DMS114 treated with DMSO at 0.1 percent for 48 hours (cell line): ENCODE measurements at regions not wholly inside any gene's neighbourhood (a gene's known extent, or its start where the extent isn't known, plus 50 kb on each side); places are given as distances from the start of the nearest gene placed in this dataset.

Experiments used
- DNase-seq: peaks from one replicate; lab custom pipeline; 2025; ENCODE audit not compliant: unreplicated experiment; lab: John Stamatoyannopoulos, UW

DNA sequence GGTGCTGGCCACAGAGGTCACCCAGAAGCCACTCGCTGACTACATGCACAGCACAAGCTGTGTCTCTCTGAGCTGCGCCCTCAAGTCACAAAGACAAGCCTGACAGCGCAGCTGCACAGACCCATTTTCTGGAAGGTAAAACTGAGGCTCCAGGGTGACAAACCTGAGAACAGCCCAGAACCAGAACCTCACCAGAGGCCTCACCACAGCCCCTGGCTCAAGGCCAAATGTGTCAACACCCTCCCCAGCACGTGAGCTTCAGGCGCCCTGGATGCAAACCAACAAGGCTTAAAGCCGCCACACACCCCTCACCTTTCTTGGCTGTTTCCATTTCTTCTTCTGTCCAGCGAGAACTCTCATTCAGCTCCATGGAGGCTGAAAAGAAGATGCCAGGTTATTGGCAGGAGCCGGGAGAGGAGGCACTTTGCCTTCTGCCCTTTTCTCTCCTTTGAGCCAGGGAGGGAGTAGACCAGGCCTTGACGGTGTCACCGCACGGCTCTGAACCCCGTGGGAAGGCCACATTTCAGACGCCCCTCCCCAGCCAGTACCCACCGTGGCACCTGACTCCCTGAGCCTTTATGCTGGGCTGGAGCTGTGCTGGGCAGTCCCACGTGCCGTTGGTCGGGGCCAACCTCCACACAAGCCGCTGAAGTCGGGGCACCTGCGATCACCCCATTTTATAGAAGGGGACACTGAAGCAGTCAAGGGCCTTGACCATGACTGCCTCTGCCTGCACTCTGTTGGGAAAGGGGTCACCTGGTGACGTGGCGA lies 103.1 kb downstream of the RFLNA start:
- DNase-seq: no peak

DNA sequence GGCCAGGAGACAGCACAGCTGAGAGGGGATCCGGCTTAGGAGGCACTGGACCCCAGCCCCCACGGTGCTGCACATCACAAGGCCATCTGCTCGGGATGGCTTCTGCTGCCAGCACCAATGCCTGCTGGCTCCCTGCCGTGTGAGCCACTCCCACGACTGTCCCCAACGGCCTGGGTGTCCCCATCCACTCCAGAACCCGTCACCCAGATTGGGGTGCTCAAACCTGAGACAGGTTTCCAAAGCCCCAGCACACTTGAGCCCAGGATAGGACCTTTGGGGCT lies 102.4 kb downstream of the RFLNA start:
- DNase-seq: no peak

DNA sequence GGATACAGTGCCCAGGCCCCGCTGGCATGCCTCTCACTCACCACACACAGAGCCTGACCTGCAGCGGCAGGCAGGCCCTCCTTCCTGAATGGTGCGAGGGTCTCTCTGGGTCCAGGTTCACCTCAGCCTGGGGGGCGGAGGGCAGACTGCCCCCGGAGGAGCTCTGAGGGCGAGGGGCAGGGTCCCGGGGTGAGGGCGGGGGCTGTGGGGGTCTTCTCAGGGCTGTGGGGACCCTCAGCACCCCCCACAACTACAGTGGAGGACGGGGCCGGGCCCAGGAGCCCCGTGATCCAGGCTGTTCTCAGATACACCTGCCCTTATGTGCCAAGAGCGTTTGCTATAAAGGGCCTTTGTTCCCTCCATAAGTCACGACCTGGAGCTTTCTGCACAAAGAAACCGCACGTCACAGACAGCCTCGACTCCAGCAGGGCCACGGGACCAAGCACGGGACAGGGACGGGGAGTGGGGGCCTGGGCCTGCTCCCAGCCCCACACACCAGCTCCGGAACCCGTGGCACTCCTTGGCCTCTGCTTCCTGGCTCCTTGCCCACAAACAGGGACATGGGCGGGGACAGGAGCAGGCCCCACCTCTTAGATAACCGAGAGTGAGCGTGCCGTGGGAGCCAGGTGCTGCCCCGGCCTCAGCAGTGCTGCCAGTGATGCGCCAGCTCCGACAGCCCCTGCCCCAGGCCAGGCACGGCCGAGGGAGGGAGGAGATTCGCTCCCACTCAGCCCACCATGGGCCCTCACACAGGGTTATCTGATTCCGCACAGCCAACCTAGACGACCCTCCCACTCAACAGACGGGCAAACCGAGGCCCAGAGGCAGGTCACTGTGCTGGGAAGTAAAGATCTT lies 101.9 kb downstream of the RFLNA start:
- no peak for DNase-seq

GRCh38 chr12:124395986-124396385 lies 101.1 kb downstream of the RFLNA start:
- no peak for DNase-seq

DNA sequence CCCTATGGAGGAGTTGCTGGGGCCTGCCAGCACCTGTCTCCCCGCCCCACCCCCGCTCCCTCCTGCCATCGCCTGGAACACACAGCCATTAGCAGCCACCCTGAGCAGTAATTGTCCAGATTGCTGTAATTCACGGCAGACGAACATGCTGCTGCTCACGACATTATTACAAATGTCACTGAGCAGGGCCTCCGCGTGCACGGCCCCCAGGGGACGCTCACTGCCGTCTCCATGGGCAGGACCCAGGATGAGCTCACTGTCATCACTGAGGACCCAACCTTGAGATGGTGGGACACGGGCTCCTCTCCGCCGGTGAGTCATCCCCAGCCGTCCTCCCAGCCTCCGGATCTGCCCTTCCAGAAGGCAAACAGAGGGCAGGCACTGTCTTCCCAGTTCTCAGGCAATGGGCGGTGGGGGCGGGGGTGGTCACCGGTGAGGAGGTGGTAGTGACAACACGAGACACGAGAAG lies 100.4 kb downstream of the RFLNA start:
- no peak for DNase-seq

- DNase-seq: no peak
Observed at GRCh38 chr12:124394462-124395128, 99.7 kb downstream of the RFLNA start.

DNA sequence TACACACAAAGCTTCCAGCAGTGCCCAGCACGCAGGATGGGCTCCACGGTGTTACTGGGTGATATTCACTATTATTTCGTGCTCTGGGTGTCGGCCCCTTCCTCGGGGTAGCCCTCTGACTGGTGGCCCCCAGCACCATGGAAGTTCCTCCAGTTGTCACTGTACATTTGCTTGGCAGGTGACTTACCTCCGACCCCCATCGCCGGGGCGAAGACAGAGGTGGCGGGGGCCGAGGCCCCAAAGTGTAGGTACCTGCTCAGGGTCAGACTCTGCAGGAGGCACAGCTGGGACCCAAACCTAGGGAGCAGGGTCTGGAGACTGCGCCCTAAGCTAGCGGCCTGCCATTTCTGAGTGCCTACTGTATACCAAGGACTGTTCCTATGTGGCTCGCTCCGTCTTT lies 98.9 kb downstream of the RFLNA start:
- no peak for DNase-seq

GRCh38 chr12:124393414-124393790 lies 98.5 kb downstream of the RFLNA start:
- DNase-seq: no peak

GRCh38 chr12:124392667-124393413 lies 97.9 kb downstream of the RFLNA start:
- no peak for DNase-seq

DNA sequence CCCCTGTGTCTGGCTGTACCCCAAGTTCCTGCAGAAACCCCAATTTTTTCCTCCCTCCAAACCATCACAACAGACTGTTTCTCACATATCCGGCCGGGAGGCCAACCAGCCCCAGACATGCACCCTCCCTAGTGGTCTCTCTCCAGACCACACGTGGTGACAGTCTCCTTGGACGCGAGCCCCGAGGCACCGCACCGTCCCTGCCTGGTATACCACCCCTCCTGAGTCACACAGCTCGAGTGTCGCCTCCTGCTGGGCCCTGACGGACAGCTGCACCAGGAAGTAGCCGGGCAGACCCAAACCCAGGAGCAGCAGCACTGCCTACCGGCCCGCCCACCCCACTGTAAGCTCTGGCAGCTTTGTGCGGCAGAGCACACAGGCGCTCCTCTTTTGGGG lies 97.4 kb downstream of the RFLNA start:
- DNase-seq: no peak

DNA sequence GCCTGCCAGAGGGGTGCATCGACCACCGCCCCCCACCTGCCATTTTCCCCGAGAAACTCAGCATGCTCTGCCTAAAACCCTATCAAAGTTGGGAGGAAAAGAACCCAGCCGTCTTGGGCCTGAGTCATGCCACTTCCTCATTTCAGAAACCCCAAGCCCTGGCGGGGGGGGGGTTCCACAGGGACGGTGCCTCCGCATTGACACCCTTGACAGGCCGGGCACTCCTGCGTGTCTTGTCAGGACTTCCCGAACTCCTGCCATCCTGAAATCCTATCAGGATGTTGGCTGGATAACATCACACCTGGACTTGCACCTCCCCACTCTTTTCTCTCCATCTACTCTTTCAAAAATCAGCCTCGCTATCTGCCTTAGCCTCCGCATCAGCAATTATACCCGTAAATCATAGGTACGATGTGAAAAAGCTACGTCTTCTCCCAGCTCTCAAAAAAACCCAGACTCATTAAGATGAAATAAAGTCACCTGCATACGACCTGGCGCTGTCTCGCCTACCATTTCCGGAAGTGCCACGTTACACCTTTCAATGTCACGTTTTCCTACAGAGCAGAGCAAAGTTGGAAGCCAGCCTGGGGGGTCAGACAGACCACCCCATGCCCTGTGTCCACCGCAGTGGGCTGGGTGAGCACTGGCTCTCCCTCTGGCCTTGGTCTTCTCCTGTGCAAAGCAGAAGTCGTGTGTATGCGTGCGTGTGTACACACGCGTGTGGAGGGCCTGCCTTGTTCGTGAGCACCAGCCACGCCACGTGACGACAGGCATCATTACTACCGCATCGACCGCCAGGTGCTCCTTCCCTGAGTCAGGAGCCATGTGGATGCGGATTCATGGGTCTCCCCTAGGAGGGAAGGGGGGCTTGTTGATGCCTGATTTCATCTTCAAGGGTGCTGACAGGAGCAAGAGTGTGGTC lies 96.7 kb downstream of the RFLNA start:
- DNase-seq: no peak

GRCh38 chr12:124390442-124391097 lies 95.7 kb downstream of the RFLNA start:
- no peak for DNase-seq

DNA sequence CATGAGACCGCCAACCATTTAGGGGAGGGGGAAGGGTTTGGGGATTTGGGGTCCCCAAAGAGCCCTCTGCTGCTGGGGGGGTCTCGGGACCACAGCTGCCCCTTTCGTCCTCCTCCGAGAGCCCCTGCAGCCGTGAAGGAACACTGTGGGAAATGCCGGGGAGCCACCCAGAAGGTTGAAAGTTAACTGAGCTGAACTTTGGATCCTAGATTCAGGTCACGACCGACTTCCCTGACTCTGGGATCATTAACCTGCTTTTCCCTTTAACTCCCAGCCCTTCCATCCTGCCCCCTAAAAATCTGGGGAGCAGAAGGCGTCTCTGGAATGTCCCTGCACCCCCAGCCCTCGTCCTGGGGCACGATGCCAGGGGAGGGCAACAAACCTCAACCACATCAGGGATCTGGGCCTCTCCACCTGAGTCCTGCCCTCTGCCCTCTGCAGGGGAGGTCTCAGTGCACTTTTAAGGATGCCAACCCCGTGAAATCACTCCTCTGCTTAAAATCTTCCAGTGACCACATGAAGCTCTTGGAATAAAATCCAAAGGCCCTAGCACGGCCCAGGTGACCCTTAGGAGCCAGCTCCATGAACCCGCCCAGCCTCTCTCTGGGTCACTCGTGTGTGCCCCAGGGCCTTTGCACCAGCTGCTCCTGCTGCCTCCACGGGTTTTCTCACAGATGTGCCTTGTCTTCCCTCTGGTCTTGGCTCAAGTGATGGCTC lies 95.0 kb downstream of the RFLNA start:
- DNase-seq: no peak

- no peak for DNase-seq
Observed at GRCh38 chr12:124389138-124389724, 94.3 kb downstream of the RFLNA start.

GRCh38 chr12:124388679-124389137 lies 93.8 kb downstream of the RFLNA start:
- DNase-seq: no peak

DNA sequence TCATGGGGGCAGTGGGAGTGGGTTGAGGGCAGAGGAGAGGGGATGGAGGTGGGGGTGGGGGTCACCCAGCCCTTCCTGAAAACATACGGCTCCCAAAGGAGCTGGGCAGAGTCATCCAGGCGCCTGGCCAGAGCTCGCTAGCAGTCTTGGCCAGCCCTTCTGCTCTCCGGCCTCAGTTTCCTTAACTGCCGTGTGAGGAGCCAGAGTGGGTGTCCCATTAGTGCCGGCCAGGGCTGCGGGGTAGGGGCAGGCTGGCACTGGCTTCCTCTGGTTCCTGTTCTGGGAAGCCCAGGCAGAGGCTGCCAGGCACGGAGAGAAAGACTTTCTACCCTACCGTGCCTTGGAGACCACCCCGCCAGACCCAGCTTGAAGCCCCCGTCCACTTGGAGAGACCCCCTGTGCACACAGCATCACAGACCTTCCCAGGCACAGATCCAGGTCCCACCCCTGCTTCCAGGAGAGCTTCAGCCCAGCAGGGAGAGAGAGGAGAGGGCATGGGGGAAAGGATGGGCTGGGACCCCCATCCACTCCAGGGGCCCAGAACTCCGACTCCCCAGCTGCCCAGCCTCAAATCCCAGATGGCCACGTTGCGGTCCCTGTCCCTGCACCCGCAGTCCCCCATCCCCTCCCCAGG lies 93.3 kb downstream of the RFLNA start:
- no peak for DNase-seq

DNA sequence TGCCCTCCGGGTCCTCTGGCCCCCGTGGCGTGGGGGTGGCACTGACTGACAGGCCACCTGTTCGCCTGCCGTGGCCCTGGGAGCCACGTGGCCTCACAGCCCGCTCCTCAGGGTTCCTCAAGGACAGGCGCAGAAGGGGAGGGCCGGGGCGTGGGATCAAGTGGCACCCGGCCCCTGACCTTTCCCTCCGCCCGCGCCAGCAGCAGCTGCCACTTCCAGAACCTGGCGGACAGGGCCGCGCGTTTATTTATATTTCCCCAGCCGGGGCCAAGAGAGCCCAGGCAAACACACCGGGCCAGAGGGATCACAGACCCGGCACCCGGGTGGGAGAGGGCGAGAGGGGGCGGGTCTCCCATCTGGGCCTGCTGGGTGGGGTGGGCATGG lies 92.6 kb downstream of the RFLNA start:
- DNase-seq: no peak
